OCI-LY7 (cell line): ENCODE measurements at regions not wholly inside any gene's neighbourhood (a gene's known extent, or its start where the extent isn't known, plus 50 kb on each side); places are given as distances from the start of the nearest gene placed in this dataset.

Source experiments
- BruUV-seq: library from RNA; stranded (reverse); fragments of 400-500 nt; replicated peaks from 2 replicates; lab custom pipeline; 2021; lab: Mats Ljungman, UMichigan
- CTCF ChIA-PET: fragments of 300-600 bp; sonication (Branson Sonifier 250); formaldehyde crosslinking; loops from one replicate; lab custom pipeline; 2022; ENCODE audit warnings: antibody characterized with exemption; ENCODE audit not compliant: unreplicated experiment; lab: Charles Lee
- POLR2A ChIA-PET: fragments of 300-600 bp; sonication (Branson Sonifier 250); formaldehyde crosslinking; loops from one replicate; lab custom pipeline; 2022; ENCODE audit warnings: antibody characterized with exemption; lab: Charles Lee
- DNase-seq: peaks from one replicate; pipeline ENCODE4 v3.0.0-alpha.2; 2015; ENCODE audit warnings: low spot score
- H2AFZ ChIP-seq: fragments of 200-600 bp; sonication (generic), shearing (Covaris generic); 2 replicates; pipeline ENCODE4 v1.6.1; 2014; ENCODE audit warnings: mild to moderate bottlenecking, antibody characterized with exemption, low read length, moderate library complexity
- H3K27ac ChIP-seq: fragments of 200-600 bp; sonication (generic); 2 replicates; pipeline ENCODE4 v1.5.1; 2014; ENCODE audit warnings: mixed run types, low read depth, mild to moderate bottlenecking, moderate library complexity, low read length, inconsistent platforms; ENCODE audit not compliant: poor library complexity, severe bottlenecking
- H3K36me3 ChIP-seq: fragments of 200-600 bp; sonication (generic); 2 replicates; pipeline ENCODE4 v1.6.1; 2014; ENCODE audit warnings: mild to moderate bottlenecking, antibody characterized with exemption, low read length, moderate library complexity, mixed read lengths; ENCODE audit not compliant: insufficient read depth
- H3K4me1 ChIP-seq: fragments of 200-600 bp; sonication (generic); 2 replicates; pipeline ENCODE4 v1.5.1; 2014; ENCODE audit warnings: mild to moderate bottlenecking, low read length; ENCODE audit not compliant: insufficient read depth, poor library complexity, severe bottlenecking
- H3K4me2 ChIP-seq: fragments of 200-600 bp; sonication (generic); 2 replicates; pipeline ENCODE4 v1.6.1; 2014; ENCODE audit warnings: mild to moderate bottlenecking, low read length
- H3K4me3 ChIP-seq: fragments of 200-600 bp; sonication (generic); 2 replicates; pipeline ENCODE4 v1.5.1; 2014; ENCODE audit warnings: mild to moderate bottlenecking, low read depth, low read length; ENCODE audit not compliant: poor library complexity, severe bottlenecking
- H3K79me2 ChIP-seq: fragments of 200-600 bp; sonication (generic); 2 replicates; pipeline ENCODE4 v1.6.1; 2016; ENCODE audit warnings: low read depth, mild to moderate bottlenecking, low read length, moderate library complexity, mixed read lengths; ENCODE audit not compliant: insufficient read depth
- H3K9me2 ChIP-seq: fragments of 200-600 bp; sonication (generic); 2 replicates; pipeline ENCODE4 v1.6.1; 2016; ENCODE audit warnings: mild to moderate bottlenecking, low read length, mixed read lengths; ENCODE audit not compliant: insufficient read depth
- H3K9me3 ChIP-seq: fragments of 200-600 bp; sonication (generic); 2 replicates; pipeline ENCODE4 v1.6.1; 2014; ENCODE audit warnings: mild to moderate bottlenecking, mixed run types, low read length, mixed read lengths
- H4K20me1 ChIP-seq: fragments of 200-600 bp; sonication (generic); 2 replicates; pipeline ENCODE4 v1.6.1; 2014; ENCODE audit warnings: mild to moderate bottlenecking, antibody characterized with exemption, low read length, moderate library complexity, mixed read lengths; ENCODE audit not compliant: insufficient read depth
- CTCF ChIP-seq: fragments of 200-600 bp; sonication (generic); conservative IDR thresholded peaks from 2 replicates; pipeline ENCODE4 v1.5.1; 2014; ENCODE audit warnings: mild to moderate bottlenecking, antibody characterized with exemption, low read length, moderate library complexity, mixed read lengths
- EZH2phosphoT487 ChIP-seq: fragments of 200-600 bp; sonication (generic); IDR thresholded peaks from 2 replicates; pipeline ENCODE4 v1.6.1; 2018; ENCODE audit warnings: low read depth, borderline replicate concordance, mild to moderate bottlenecking, mixed run types, antibody characterized with exemption, low read length, moderate library complexity, mixed read lengths
- intact Hi-C: fragments of 100-400 bp; cut with micrococcal nuclease; formaldehyde crosslinking; loops from one replicate; pipeline ENCODE4 v1.10.0; 2022; ENCODE audit not compliant: unreplicated experiment

GRCh38 chr6:41428336-41428995 lies 93.1 kb downstream of the NCR2 start:
- no peak overlapping the region for H3K27ac ChIP-seq
- H3K9me3 ChIP-seq = no peaks in the 10 kb centered on the region
- no peaks in the 10 kb centered on the region for H3K36me3 ChIP-seq
- ChIA-PET POLR2A (no interaction called here), CTCF (no interaction called here)
- no peak overlapping the region for H3K4me3 ChIP-seq
- no peak for DNase-seq
- H3K4me1 ChIP-seq = peaks cover 10% of the 10 kb centered on the region
- H4K20me1 ChIP-seq = no peaks in the 10 kb centered on the region
- TF ChIP-seq CTCF = no peak
- TF ChIP-seq EZH2phosphoT487 = 0 out of 2 replicates have a peak, but pooled peaks have one; percentile 23
- no peak overlapping the region for H3K4me2 ChIP-seq
- no peak overlapping the region for H2AFZ ChIP-seq
- no peaks in the 10 kb centered on the region for H3K79me2 ChIP-seq
- no peaks in the 10 kb centered on the region for H3K9me2 ChIP-seq
- intact Hi-C loops = no loop called here
- no TSS peak for BruUV-seq

DNA sequence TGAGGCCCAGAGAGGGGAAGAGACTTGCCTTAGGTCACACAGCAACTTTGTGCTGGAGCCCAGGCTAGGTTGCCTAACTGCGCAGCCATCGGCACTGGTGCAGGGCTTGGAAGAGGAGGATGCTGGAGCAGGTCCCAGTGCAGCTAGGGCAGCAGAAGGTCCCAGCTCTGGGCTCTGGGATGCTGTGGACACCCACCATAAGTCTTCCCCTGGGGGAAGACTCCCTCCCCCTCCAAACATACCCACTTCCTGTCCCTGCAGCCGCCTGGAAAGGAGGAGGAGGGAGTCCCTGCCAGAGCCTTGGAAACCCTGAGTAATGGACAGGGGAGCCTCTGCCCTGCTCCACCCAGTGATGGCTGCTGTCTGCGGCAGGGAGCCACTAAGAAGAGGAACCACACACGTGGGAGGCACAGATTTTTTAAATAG lies 93.6 kb downstream of the NCR2 start:
- Histone ChIP-seq H3K4me1 (peaks cover 10% of the 10 kb centered on the region), H3K79me2 (no peaks in the 10 kb centered on the region), H3K4me3 (no peak overlapping the region), H3K4me2 (no peak overlapping the region), H3K9me2 (no peaks in the 10 kb centered on the region), H2AFZ (no peak overlapping the region), H3K36me3 (no peaks in the 10 kb centered on the region), H3K27ac (no peak overlapping the region), H4K20me1 (no peaks in the 10 kb centered on the region), H3K9me3 (no peaks in the 10 kb centered on the region)
- intact Hi-C loops = no loop called here
- TF ChIP-seq EZH2phosphoT487 (no peak), CTCF (no peak)
- CTCF ChIA-PET = no interaction called here
- POLR2A ChIA-PET = no interaction called here
- no peak for DNase-seq
- BruUV-seq = no TSS peak
